H1 (cell line): ENCODE measurements at regions not wholly inside any gene's neighbourhood (a gene's known extent, or its start where the extent isn't known, plus 50 kb on each side); places are given as distances from the start of the nearest gene placed in this dataset.
A peak's percentile ranks its signal among the peaks of the same experiment; 100 is the strongest.

Experiments
- CTCF ChIA-PET: fragments of 300-600 bp; sonication (Branson Sonifier 250); formaldehyde crosslinking; loops from one replicate; lab custom pipeline; 2021; ENCODE audit not compliant: partially characterized antibody; lab: Charles Lee
- POLR2A ChIA-PET: fragments of 300-600 bp; sonication (Branson Sonifier 250); formaldehyde crosslinking; loops from one replicate; lab custom pipeline; 2021; ENCODE audit warnings: inconsistent platforms; ENCODE audit not compliant: partially characterized antibody; lab: Charles Lee
- DNase-seq, 2 experiments: peaks; one replicate each; pipeline versions ENCODE4 v3.0.0 to v3.0.0-alpha.2; 2010 to 2022; ENCODE audit warnings: low spot score in 2 of 2, low read depth in 1 of 2, mixed read lengths in 1 of 2
- FAIRE-seq: peaks from 2 replicates; lab custom pipeline; 2011; peaks lifted over from hg19 to GRCh38; lab: Jason Lieb, UNC
- H2AFZ ChIP-seq: 2 replicates; pipeline ENCODE4 v1.8.1; 2012; ENCODE audit warnings: low read length, inconsistent platforms
- H2AK5ac ChIP-seq: 2 replicates; pipeline ENCODE4 v1.6.1; 2013; ENCODE audit warnings: low read depth, low read length
- H2BK120ac ChIP-seq: replicated peaks from 2 replicates; pipeline ENCODE3; 2013; ENCODE audit warnings: low read depth, low read length, inconsistent platforms
- H2BK12ac ChIP-seq: 2 replicates; pipeline ENCODE4 v1.6.1; 2013; ENCODE audit warnings: low read depth, low read length
- H2BK15ac ChIP-seq: 2 replicates; pipeline ENCODE4 v1.6.1; 2013; ENCODE audit warnings: low read length
- H2BK20ac ChIP-seq: 2 replicates; pipeline ENCODE4 v1.6.1; 2013; ENCODE audit warnings: low read length
- H2BK5ac ChIP-seq: 2 replicates; pipeline ENCODE4 v1.6.1; 2013; ENCODE audit warnings: low read depth, low read length
- H3K14ac ChIP-seq: 2 replicates; pipeline ENCODE4 v1.6.1; 2013; ENCODE audit warnings: inconsistent platforms; ENCODE audit not compliant: insufficient read length
- H3K18ac ChIP-seq: 2 replicates; pipeline ENCODE4 v1.6.1; 2013; ENCODE audit warnings: low read length; ENCODE audit errors: extremely low read depth
- H3K23ac ChIP-seq: 2 replicates; pipeline ENCODE4 v1.6.1; 2013; ENCODE audit warnings: inconsistent platforms; ENCODE audit not compliant: insufficient read length
- H3K23me2 ChIP-seq: 2 replicates; pipeline ENCODE4 v1.6.1; 2013; ENCODE audit warnings: low read depth, low read length
- H3K27ac ChIP-seq: 2 replicates; pipeline ENCODE4 v1.6.1; 2011; ENCODE audit warnings: low read depth, low read length, inconsistent platforms
- H3K27me3 ChIP-seq, 4 experiments: replicated peaks in 1 of 4; 1 replicate in 1 of 4; 2 replicates in 3 of 4; pipeline versions ENCODE4 v1.6.1 to v1.8.1; 2011 to 2013; ENCODE audit warnings: low read length in 3 of 4, mild to moderate bottlenecking in 3 of 4, inconsistent platforms in 2 of 4, mixed read lengths in 2 of 4, moderate library complexity in 1 of 4; ENCODE audit not compliant: control insufficient read depth in 3 of 4, insufficient read depth in 3 of 4; ENCODE audit errors: extremely low read depth in 1 of 4
- H3K36me3 ChIP-seq, 4 experiments: 2 replicates each; pipeline versions ENCODE4 v1.6.1 to v1.8.1; 2011 to 2013; ENCODE audit warnings: mild to moderate bottlenecking in 4 of 4, low read length in 3 of 4, moderate library complexity in 2 of 4, control low read depth in 1 of 4, inconsistent platforms in 1 of 4; ENCODE audit not compliant: insufficient read depth in 4 of 4, control insufficient read depth in 2 of 4
- H3K4ac ChIP-seq: replicated peaks from 2 replicates; pipeline ENCODE3; 2013; ENCODE audit warnings: low read length, low read depth, mixed read lengths, inconsistent platforms; ENCODE audit not compliant: insufficient read length
- H3K4me1 ChIP-seq, 4 experiments: replicated peaks in 1 of 4; 1 replicate in 1 of 4; 2 replicates in 3 of 4; pipeline versions ENCODE4 v1.6.1 to v1.8.1; 2011 to 2013; ENCODE audit warnings: low read length in 3 of 4, inconsistent platforms in 2 of 4, mixed read lengths in 1 of 4; ENCODE audit not compliant: insufficient read depth in 4 of 4, control insufficient read depth in 3 of 4
- H3K4me2 ChIP-seq, 2 experiments: 2 replicates each; pipeline versions ENCODE4 v1.6.1 to v1.8.1; 2011 to 2013; ENCODE audit warnings: low read depth in 2 of 2, low read length in 2 of 2, control low read depth in 1 of 2, inconsistent platforms in 1 of 2, mild to moderate bottlenecking in 1 of 2; ENCODE audit not compliant: insufficient read depth in 1 of 2
- H3K4me3 ChIP-seq, 4 experiments: fragments of 200-600, 300-600 bp in 1 of 4; sonication (generic), shearing (Covaris generic), sonication (Bioruptor Twin) in 1 of 4; 2 replicates each; pipeline versions ENCODE4 v1.5.1 to v1.8.1; 2011 to 2016; ENCODE audit warnings: low read length in 4 of 4, low read depth in 3 of 4, control low read depth in 2 of 4, inconsistent platforms in 2 of 4, mild to moderate bottlenecking in 2 of 4, mixed read lengths in 1 of 4, moderate library complexity in 1 of 4; ENCODE audit not compliant: insufficient read depth in 2 of 4; ENCODE audit errors: extremely low read depth in 1 of 4
- H3K56ac ChIP-seq: replicated peaks from 2 replicates; pipeline ENCODE3; 2013; ENCODE audit warnings: low read depth, mild to moderate bottlenecking, mixed read lengths, low read length, inconsistent platforms; ENCODE audit not compliant: insufficient read length
- H3K79me1 ChIP-seq: 2 replicates; pipeline ENCODE4 v1.6.1; 2013; ENCODE audit warnings: low read depth, low read length, control low read depth
- H3K79me2 ChIP-seq, 2 experiments: 2 replicates each; pipeline versions ENCODE4 v1.6.1 to v1.8.1; 2012 to 2013; ENCODE audit warnings: low read length in 2 of 2, mild to moderate bottlenecking in 2 of 2, inconsistent platforms in 1 of 2; ENCODE audit not compliant: insufficient read depth in 2 of 2, control insufficient read depth in 1 of 2
- H3K9ac ChIP-seq, 4 experiments: replicated peaks in 1 of 4; 1 replicate in 1 of 4; 2 replicates in 3 of 4; pipeline versions ENCODE4 v1.6.1 to v1.8.1; 2011 to 2013; ENCODE audit warnings: low read depth in 3 of 4, low read length in 3 of 4, control low read depth in 2 of 4, mild to moderate bottlenecking in 2 of 4, moderate library complexity in 2 of 4, inconsistent platforms in 1 of 4; ENCODE audit errors: extremely low read depth in 1 of 4
- H3K9me3 ChIP-seq, 2 experiments: 2 replicates each; pipeline versions ENCODE4 v1.6.1 to v1.8.1; 2012 to 2013; ENCODE audit warnings: mild to moderate bottlenecking in 2 of 2, moderate library complexity in 2 of 2, control low read depth in 1 of 2, inconsistent platforms in 1 of 2, low read depth in 1 of 2, low read length in 1 of 2, mixed read lengths in 1 of 2; ENCODE audit not compliant: insufficient read depth in 2 of 2
- H4K20me1 ChIP-seq, 2 experiments: replicated peaks in 1 of 2; 2 replicates each; pipeline versions ENCODE3 to v1.8.1; 2011 to 2013; ENCODE audit warnings: inconsistent platforms in 2 of 2, low read length in 2 of 2, mild to moderate bottlenecking in 1 of 2; ENCODE audit not compliant: insufficient read depth in 2 of 2, control insufficient read depth in 1 of 2
- H4K5ac ChIP-seq: 2 replicates; pipeline ENCODE4 v1.6.1; 2013; ENCODE audit warnings: low read length, low read depth, mixed read lengths, inconsistent platforms; ENCODE audit not compliant: insufficient read length
- H4K8ac ChIP-seq: 2 replicates; pipeline ENCODE4 v1.8.0; 2013; ENCODE audit warnings: mild to moderate bottlenecking, moderate library complexity, low read length, inconsistent platforms; ENCODE audit not compliant: insufficient read depth; ENCODE audit errors: extremely low read depth
- H4K91ac ChIP-seq: replicated peaks from 2 replicates; pipeline ENCODE3; 2013; ENCODE audit warnings: low read length, mixed read lengths, inconsistent platforms; ENCODE audit not compliant: insufficient read length
- RFX5 ChIP-seq: IDR thresholded peaks from 2 replicates; pipeline ENCODE4 v1.6.1; 2011; ENCODE audit warnings: low read depth, low read length, improper control_type of control experiment, borderline replicate concordance
- WGBS, 2 experiments: shearing (Covaris generic) in 1 of 2; methylation state at CpG; one replicate each; pipeline versions ENCODE4 v1.1.6 to v1.1.7; 2013 to 2015; ENCODE audit warnings: low lambda C conversion rate in 2 of 2, mixed read lengths in 2 of 2, inconsistent platforms in 1 of 2, low coverage in 1 of 2, missing lambda C conversion rate in 1 of 2; ENCODE audit not compliant: insufficient replicate concordance in 2 of 2, insufficient coverage in 1 of 2, insufficient read length in 1 of 2; ENCODE audit errors: extremely low coverage in 1 of 2, missing lambda C conversion rate in 1 of 2; 5-methylcytosine and 5-hydroxymethylcytosine counted together

DNA sequence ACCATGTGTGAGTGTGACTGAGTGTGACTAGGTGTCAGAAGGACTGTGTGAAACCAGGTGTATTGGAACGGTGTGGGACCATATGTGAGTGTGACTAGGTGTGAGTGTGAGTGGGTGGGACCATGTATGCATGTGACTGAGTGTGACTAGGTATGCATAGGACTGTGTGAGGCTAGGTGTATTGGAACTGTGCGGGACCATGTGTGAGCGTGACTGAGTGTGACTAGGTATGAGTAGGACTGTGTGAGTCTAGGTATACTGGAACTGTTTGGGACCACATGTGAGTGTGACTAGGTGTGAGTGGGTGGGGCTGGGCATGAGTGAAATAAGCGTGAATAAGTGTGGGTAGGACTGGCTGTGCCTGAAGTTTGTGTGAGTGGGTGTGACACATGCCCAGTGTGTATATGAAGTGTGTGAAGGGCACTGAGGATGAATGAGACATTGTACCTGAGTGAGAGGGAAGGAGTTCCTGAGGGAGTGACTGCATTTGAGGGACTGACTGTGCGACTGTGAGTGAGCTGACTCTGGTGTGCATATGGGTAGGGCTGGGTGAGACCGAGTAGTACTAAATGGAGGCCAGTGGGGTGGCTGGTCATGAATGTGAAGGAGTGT lies 247.0 kb upstream of the CCDC54 start:
- H4K8ac ChIP-seq, result no peak overlapping the region
- no peak overlapping the region for H3K4me2 ChIP-seq
- no peak overlapping the region; the same call in 1 of the 2 replicates for H2AK5ac ChIP-seq
- POLR2A ChIA-PET, result no interaction called here
- H4K91ac ChIP-seq, result no peak overlapping the region
- H2BK12ac ChIP-seq, result no peak overlapping the region
- no peak overlapping the region for H2BK120ac ChIP-seq
- H3K27me3 ChIP-seq, result no peaks in the 10 kb centered on the region
- H2BK5ac ChIP-seq, result no peak overlapping the region; the same call in 1 of the 2 replicates
- H3K14ac ChIP-seq, result no peak overlapping the region
- no peaks in the 10 kb centered on the region for H3K79me1 ChIP-seq
- H4K5ac ChIP-seq, result no peak overlapping the region
- no peak for DNase-seq
- H3K9ac ChIP-seq, result no peak overlapping the region; a peak in 1 of 7 replicates
- H2AFZ ChIP-seq, result no peak overlapping the region; the same call in 1 of the 2 replicates
- H3K23ac ChIP-seq, result no peak overlapping the region
- no peaks in the 10 kb centered on the region for H3K9me3 ChIP-seq
- no peak overlapping the region for H3K4ac ChIP-seq
- FAIRE-seq, result no peak
- no peak overlapping the region for H3K27ac ChIP-seq
- no peak overlapping the region for H3K18ac ChIP-seq
- H2BK15ac ChIP-seq, result no peak overlapping the region
- H3K79me2 ChIP-seq, result no peaks in the 10 kb centered on the region
- H3K4me3 ChIP-seq, result no peak overlapping the region
- CTCF ChIA-PET, result interaction anchor here (1.2 kb wide), 1 partner anchor 12 kb away, joined by 3 read pairs; no protein-coding TSS in a partner anchor
- no peaks in the 10 kb centered on the region for H4K20me1 ChIP-seq
- 91% methylated on average over 6 of the region's 6 CpGs; no CpG with 5 or more reads in 1 of the 2 experiments for WGBS, 2 experiments
- no peak overlapping the region; the same call in 1 of the 2 replicates for H2BK20ac ChIP-seq
- H3K56ac ChIP-seq, result peak overlapping the region; percentile 48
- H3K36me3 ChIP-seq, result no peaks in the 10 kb centered on the region
- H3K23me2 ChIP-seq, result no peaks in the 10 kb centered on the region; the same call in 1 of the 2 replicates
- no peaks in the 10 kb centered on the region for H3K4me1 ChIP-seq
- TF ChIP-seq RFX5, result no peak
